ENCODE measurements at regions not wholly inside any gene's neighbourhood (a gene's known extent, or its start where the extent isn't known, plus 50 kb on each side); places are given as distances from the start of the nearest gene placed in this dataset.
"Not testable (repeated sequence)": the region's sequence is repeated elsewhere in the genome, so short reads cannot be mapped to it uniquely, and the experiment has no call there.

DNA sequence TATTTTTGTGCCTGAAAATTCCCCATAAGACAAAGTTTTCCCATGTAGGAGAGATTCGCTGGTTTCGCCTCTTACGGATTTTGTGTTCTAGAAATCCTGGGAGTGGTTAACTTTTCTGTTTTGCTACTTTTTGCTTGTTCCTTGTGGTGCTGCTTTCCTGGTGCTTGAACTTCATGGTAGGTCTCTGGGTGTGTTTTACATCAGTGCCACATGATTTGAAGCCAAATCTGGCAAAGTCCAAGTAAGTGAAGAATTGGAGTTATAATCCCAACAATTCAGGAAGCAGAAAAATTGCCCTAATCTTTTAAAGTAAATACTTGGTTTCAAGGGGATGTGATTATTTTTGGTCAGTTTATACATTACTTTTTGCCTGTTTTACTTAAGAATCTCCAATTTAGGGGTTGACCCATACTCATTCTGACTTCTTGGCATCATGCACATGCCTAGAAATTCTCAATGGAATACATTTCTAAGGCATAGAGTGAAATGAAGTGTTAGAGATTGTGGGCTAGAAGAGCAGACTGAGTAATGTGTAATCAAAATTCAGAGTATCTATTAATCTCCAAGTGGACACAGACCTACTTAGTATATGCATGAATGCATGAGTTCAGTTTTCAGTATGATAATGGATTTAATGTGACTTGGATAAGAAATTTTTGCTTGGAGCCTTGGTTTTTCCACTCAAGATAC lies 189.7 kb downstream of the CSNK1G3 start:
- no peaks in the 10 kb centered on the region for H3K27me3 ChIP-seq (ENCODE audit: insufficient read depth, low read length)
- peaks cover 3% of the 10 kb centered on the region; the same call in 1 of the 2 replicates for H3K4me1 ChIP-seq (ENCODE audit: insufficient read depth, low read length)
- 89% methylated on average over 3 of the region's 3 CpGs for WGBS
- H3K9me3 ChIP-seq (ENCODE audit: insufficient read depth, low read depth, low read length) = 0 out of 2 replicates have a peak, but pooled peaks cover 2% of the 10 kb centered on the region
- no peak overlapping the region for H3K4me3 ChIP-seq (ENCODE audit: low read length)
- H3K27ac ChIP-seq (ENCODE audit: low read depth, low read length) = no peak overlapping the region
- H3K36me3 ChIP-seq (ENCODE audit: insufficient read depth, low read length) = no peaks in the 10 kb centered on the region
- H3K9ac ChIP-seq (ENCODE audit: low read depth, low read length) = no peak overlapping the region

DNA sequence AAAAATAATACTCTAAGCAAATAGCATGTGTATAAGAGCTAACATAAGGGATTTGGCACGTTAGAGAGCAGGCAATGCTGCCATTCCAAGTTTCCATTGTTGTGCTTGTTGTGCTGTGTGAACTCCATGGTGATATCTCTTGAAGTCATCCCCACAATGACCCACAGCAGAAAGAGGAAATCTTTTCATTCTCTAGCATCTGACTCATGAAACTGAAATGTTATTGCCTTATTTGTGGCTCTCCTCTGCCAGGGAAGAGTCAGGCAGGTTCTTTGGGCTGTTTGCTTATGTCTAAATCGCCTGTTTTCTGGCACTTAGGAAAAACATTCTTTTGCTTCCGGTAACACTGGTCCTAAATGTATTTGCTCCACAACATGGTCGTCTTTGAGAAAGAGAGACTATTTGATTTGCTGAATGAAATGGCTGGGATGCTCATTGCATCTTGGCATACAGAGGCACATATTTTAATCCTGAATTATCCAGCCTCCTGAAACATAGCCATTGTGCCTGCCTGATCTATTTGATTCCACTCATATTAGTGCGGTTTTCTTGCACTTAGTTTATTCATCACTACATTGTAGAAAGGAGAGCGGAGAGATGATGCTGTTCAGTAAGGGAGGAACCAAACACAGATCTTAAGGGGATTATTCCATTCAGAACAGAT lies 188.8 kb downstream of the CSNK1G3 start:
- H3K27ac ChIP-seq (ENCODE audit: low read depth, low read length) = no peak overlapping the region
- no peaks in the 10 kb centered on the region for H3K36me3 ChIP-seq (ENCODE audit: insufficient read depth, low read length)
- H3K9ac ChIP-seq (ENCODE audit: low read depth, low read length) = no peak overlapping the region; the same call in 1 of the 2 replicates
- H3K4me3 ChIP-seq (ENCODE audit: low read length) = no peak overlapping the region
- no peaks in the 10 kb centered on the region for H3K9me3 ChIP-seq (ENCODE audit: insufficient read depth, low read depth, low read length)
- peaks cover 3% of the 10 kb centered on the region; the same call in 1 of the 2 replicates for H3K4me1 ChIP-seq (ENCODE audit: insufficient read depth, low read length)
- 92% methylated on average over 6 of the region's 6 CpGs for WGBS
- H3K27me3 ChIP-seq (ENCODE audit: insufficient read depth, low read length) = no peaks in the 10 kb centered on the region

DNA sequence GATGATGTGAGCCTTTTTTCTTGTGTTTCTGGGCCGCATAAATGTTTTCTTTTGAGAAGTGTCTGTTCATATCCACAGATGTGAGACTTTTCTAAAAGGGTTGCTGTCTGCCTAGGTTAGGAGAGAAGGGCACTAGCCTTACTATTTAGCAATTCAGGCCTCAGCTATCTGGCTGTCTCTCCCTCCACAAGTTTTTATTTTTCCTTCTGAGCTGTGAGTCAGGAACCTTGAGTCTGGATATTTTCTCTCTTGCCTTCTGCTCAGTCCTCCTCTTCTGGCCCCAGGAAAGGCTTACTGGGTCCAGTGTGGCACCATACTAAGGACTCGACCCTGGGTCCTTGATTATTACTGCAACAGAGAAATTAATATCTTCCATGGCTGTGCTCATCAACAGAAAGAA lies 187.6 kb downstream of the CSNK1G3 start:
- Histone ChIP-seq H3K4me1 (ENCODE audit: insufficient read depth, low read length) (peaks cover 3% of the 10 kb centered on the region; the same call in 1 of the 2 replicates), H3K9ac (ENCODE audit: low read depth, low read length) (no peak overlapping the region), H3K27me3 (ENCODE audit: insufficient read depth, low read length) (no peaks in the 10 kb centered on the region), H3K4me3 (ENCODE audit: low read length) (no peak overlapping the region), H3K9me3 (ENCODE audit: insufficient read depth, low read depth, low read length) (no peaks in the 10 kb centered on the region), H3K27ac (ENCODE audit: low read depth, low read length) (no peak overlapping the region), H3K36me3 (ENCODE audit: insufficient read depth, low read length) (no peaks in the 10 kb centered on the region)
- WGBS = 93% methylated on average over 2 of the region's 2 CpGs

GRCh38 chr5:123698937-123699336 lies 187.0 kb downstream of the CSNK1G3 start:
- not testable (repeated sequence) for H3K27me3 ChIP-seq (ENCODE audit: insufficient read depth, low read length); H3K9ac ChIP-seq (ENCODE audit: low read depth, low read length); H3K27ac ChIP-seq (ENCODE audit: low read depth, low read length); H3K36me3 ChIP-seq (ENCODE audit: insufficient read depth, low read length); H3K9me3 ChIP-seq (ENCODE audit: insufficient read depth, low read depth, low read length); H3K4me3 ChIP-seq (ENCODE audit: low read length); H3K4me1 ChIP-seq (ENCODE audit: insufficient read depth, low read length)
- WGBS = 100% methylated on average over 3 of the region's 3 CpGs

- 84% methylated on average over 4 of the region's 4 CpGs for WGBS
- no peaks in the 10 kb centered on the region for H3K36me3 ChIP-seq (ENCODE audit: insufficient read depth, low read length)
- no peak overlapping the region for H3K9ac ChIP-seq (ENCODE audit: low read depth, low read length)
- no peaks in the 10 kb centered on the region for H3K9me3 ChIP-seq (ENCODE audit: insufficient read depth, low read depth, low read length)
- peaks cover 3% of the 10 kb centered on the region; the same call in 1 of the 2 replicates for H3K4me1 ChIP-seq (ENCODE audit: insufficient read depth, low read length)
- no peak overlapping the region for H3K27ac ChIP-seq (ENCODE audit: low read depth, low read length)
- H3K27me3 ChIP-seq (ENCODE audit: insufficient read depth, low read length) = no peaks in the 10 kb centered on the region
- H3K4me3 ChIP-seq (ENCODE audit: low read length) = no peak overlapping the region
Measured at GRCh38 chr5:123696921-123697341, 185.0 kb downstream of the CSNK1G3 start.

GRCh38 chr5:123690821-123691220 lies 178.8 kb downstream of the CSNK1G3 start:
- H3K4me3 ChIP-seq (ENCODE audit: low read length) = no peak overlapping the region
- H3K36me3 ChIP-seq (ENCODE audit: insufficient read depth, low read length) = no peaks in the 10 kb centered on the region
- H3K9ac ChIP-seq (ENCODE audit: low read depth, low read length) = no peak overlapping the region
- H3K27me3 ChIP-seq (ENCODE audit: insufficient read depth, low read length) = no peaks in the 10 kb centered on the region
- H3K9me3 ChIP-seq (ENCODE audit: insufficient read depth, low read depth, low read length) = peaks cover 15% of the 10 kb centered on the region; the same call in 1 of the 2 replicates
- no peaks in the 10 kb centered on the region for H3K4me1 ChIP-seq (ENCODE audit: insufficient read depth, low read length)
- H3K27ac ChIP-seq (ENCODE audit: low read depth, low read length) = no peak overlapping the region

DNA sequence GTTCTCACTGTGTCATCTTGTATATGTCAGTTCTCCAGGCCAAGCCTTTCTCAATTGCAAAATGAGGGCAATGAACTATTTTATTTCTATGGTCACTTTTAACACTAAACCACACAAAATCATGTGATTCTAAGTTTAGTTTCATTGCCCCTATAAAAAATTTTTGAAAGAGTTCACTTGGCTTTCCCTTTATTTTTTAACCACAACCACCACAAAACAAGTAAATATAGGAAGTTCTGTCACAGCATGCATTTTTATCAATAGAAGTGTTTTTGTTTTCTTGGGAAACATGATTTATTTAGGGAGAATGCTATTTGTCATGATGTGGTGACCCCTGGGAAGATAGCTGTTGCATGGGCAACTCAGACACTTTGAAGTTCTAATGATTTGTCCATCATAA lies 169.1 kb downstream of the CSNK1G3 start:
- H3K36me3 ChIP-seq (ENCODE audit: insufficient read depth, low read length) = no peaks in the 10 kb centered on the region
- peaks cover 35% of the 10 kb centered on the region for H3K9me3 ChIP-seq (ENCODE audit: insufficient read depth, low read depth, low read length)
- no peak overlapping the region for H3K27ac ChIP-seq (ENCODE audit: low read depth, low read length)
- no peak overlapping the region for H3K9ac ChIP-seq (ENCODE audit: low read depth, low read length)
- no peaks in the 10 kb centered on the region for H3K27me3 ChIP-seq (ENCODE audit: insufficient read depth, low read length)
- H3K4me3 ChIP-seq (ENCODE audit: low read length) = no peak overlapping the region
- no peaks in the 10 kb centered on the region for H3K4me1 ChIP-seq (ENCODE audit: insufficient read depth, low read length)

- Histone ChIP-seq H3K4me1 (ENCODE audit: insufficient read depth, low read length) (peaks cover 22% of the 10 kb centered on the region), H3K9ac (ENCODE audit: low read depth, low read length) (no peak overlapping the region), H3K27me3 (ENCODE audit: insufficient read depth, low read length) (no peaks in the 10 kb centered on the region), H3K4me3 (ENCODE audit: low read length) (no peak overlapping the region), H3K9me3 (ENCODE audit: insufficient read depth, low read depth, low read length) (no peaks in the 10 kb centered on the region), H3K36me3 (ENCODE audit: insufficient read depth, low read length) (no peaks in the 10 kb centered on the region), H3K27ac (ENCODE audit: low read depth, low read length) (no peak overlapping the region)
- 77% methylated on average over 2 of the region's 2 CpGs for WGBS
Measured at GRCh38 chr5:123673107-123673506, 161.1 kb downstream of the CSNK1G3 start.

- peaks cover 22% of the 10 kb centered on the region for H3K4me1 ChIP-seq (ENCODE audit: insufficient read depth, low read length)
- H3K36me3 ChIP-seq (ENCODE audit: insufficient read depth, low read length) = no peaks in the 10 kb centered on the region
- WGBS = 93% methylated on average over 4 of the region's 5 CpGs
- no peaks in the 10 kb centered on the region for H3K9me3 ChIP-seq (ENCODE audit: insufficient read depth, low read depth, low read length)
- no peak overlapping the region for H3K4me3 ChIP-seq (ENCODE audit: low read length)
- no peak overlapping the region for H3K9ac ChIP-seq (ENCODE audit: low read depth, low read length)
- H3K27ac ChIP-seq (ENCODE audit: low read depth, low read length) = no peak overlapping the region
- no peaks in the 10 kb centered on the region for H3K27me3 ChIP-seq (ENCODE audit: insufficient read depth, low read length)
Measured at GRCh38 chr5:123671711-123672456, 159.9 kb downstream of the CSNK1G3 start.

DNA sequence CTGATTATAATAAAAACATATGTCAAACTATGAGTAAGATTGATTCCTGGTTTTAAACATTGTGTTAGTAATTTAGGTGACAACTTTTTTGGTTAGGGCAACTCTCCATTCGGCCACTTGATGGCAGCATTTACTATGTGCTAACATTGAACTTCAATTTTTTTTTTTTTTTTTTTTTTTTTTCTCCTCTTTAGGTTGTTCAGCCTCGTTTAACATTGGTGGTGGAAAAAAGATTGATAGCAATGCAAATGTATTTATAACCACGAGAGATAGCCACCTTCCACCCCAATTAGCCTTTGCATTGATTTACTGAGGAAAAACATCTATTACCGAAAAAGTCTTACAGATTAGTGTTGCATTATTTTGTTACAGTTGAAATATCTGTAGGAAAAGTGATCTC lies 159.1 kb downstream of the CSNK1G3 start:
- H3K27ac ChIP-seq (ENCODE audit: low read depth, low read length) = no peak overlapping the region
- H3K9ac ChIP-seq (ENCODE audit: low read depth, low read length) = no peak overlapping the region
- 0% methylated on average over 1 of the region's 4 CpGs for WGBS

More for the DNA sequence above, 159.1 kb downstream of the CSNK1G3 start:
- Histone ChIP-seq H3K36me3 (ENCODE audit: insufficient read depth, low read length) (no peaks in the 10 kb centered on the region), H3K9me3 (ENCODE audit: insufficient read depth, low read depth, low read length) (0 out of 2 replicates have a peak, but pooled peaks cover 5% of the 10 kb centered on the region), H3K4me3 (ENCODE audit: low read length) (no peak overlapping the region), H3K4me1 (ENCODE audit: insufficient read depth, low read length) (peaks cover 22% of the 10 kb centered on the region), H3K27me3 (ENCODE audit: insufficient read depth, low read length) (no peaks in the 10 kb centered on the region)

Data from HUES64 (cell line).